ENCODE measurements at regions not wholly inside any gene's neighbourhood (a gene's known extent, or its start where the extent isn't known, plus 50 kb on each side); places are given as distances from the start of the nearest gene placed in this dataset.
A peak's percentile ranks its signal among the peaks of the same experiment; 100 is the strongest.

- no peak for TF ChIP-seq EP300 (IDR thresholded peaks at IDR 0.05)
- TF ChIP-seq CTCF (IDR thresholded peaks at IDR 0.05), result no peak
- no peak for TF ChIP-seq POLR2A (IDR thresholded peaks at IDR 0.05)
- TF ChIP-seq POLR2AphosphoS5 (IDR thresholded peaks at IDR 0.05), result no peak
- Histone ChIP-seq H3K36me3 (no peaks in the 10 kb centered on the region), H3K27me3 (peaks cover 3% of the 10 kb centered on the region), H3K4me3 (no peak overlapping the region), H3K27ac (no peak overlapping the region), H3K9me3 (no peaks in the 10 kb centered on the region), H3K4me1 (no peaks in the 10 kb centered on the region)
- 73% methylated on average over 4 of the region's 4 CpGs for WGBS
- DNase-seq (ENCODE audit: low spot score in 2 of 2), result no peak
These were observed 149.9 kb downstream of the CYRIA start for GRCh38 chr2:16515696-16516095.

DNA sequence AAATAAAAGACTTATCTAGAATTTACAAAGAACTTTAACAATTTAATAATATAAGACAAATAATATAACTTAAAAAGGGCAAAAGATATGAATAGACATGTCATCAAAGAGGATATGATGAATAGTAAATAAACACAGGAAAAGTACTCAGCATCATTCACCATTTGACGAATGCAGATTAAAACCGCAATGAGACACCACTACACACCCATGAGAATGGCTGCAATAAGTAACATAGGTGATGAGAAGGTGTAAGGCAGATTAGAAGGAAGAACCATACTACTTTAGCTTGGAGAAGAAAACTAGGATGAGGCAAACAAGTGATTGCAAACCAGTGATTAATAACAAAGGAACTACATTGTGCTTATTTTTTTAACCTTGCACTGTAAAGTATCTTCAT lies 152.0 kb downstream of the CYRIA start:
- H3K4me3 ChIP-seq, result no peak overlapping the region
- no peak overlapping the region for H3K27ac ChIP-seq
- TF ChIP-seq POLR2AphosphoS5 (IDR thresholded peaks at IDR 0.05), result no peak
- TF ChIP-seq POLR2A (IDR thresholded peaks at IDR 0.05), result no peak
- no peak for TF ChIP-seq EP300 (IDR thresholded peaks at IDR 0.05)
- no peak for TF ChIP-seq CTCF (IDR thresholded peaks at IDR 0.05)
- WGBS, result 71% methylated on average over 2 of the region's 2 CpGs
- no peaks in the 10 kb centered on the region for H3K4me1 ChIP-seq
- H3K27me3 ChIP-seq, result peaks cover 17% of the 10 kb centered on the region
- H3K9me3 ChIP-seq, result no peaks in the 10 kb centered on the region
- no peaks in the 10 kb centered on the region for H3K36me3 ChIP-seq
- no peak for DNase-seq (ENCODE audit: low spot score in 2 of 2)

- no peak for DNase-seq (ENCODE audit: low spot score in 2 of 2)
- Histone ChIP-seq H3K27me3 (peaks cover 31% of the 10 kb centered on the region), H3K36me3 (no peaks in the 10 kb centered on the region), H3K9me3 (no peaks in the 10 kb centered on the region), H3K4me1 (peaks cover 9% of the 10 kb centered on the region), H3K4me3 (no peak overlapping the region), H3K27ac (no peak overlapping the region)
- 90% methylated on average over 4 of the region's 4 CpGs for WGBS
- TF ChIP-seq POLR2A (IDR thresholded peaks at IDR 0.05) (no peak), POLR2AphosphoS5 (IDR thresholded peaks at IDR 0.05) (no peak), CTCF (IDR thresholded peaks at IDR 0.05) (no peak), EP300 (IDR thresholded peaks at IDR 0.05) (no peak)
These were observed 154.6 kb downstream of the CYRIA start for GRCh38 chr2:16511041-16511440.

DNA sequence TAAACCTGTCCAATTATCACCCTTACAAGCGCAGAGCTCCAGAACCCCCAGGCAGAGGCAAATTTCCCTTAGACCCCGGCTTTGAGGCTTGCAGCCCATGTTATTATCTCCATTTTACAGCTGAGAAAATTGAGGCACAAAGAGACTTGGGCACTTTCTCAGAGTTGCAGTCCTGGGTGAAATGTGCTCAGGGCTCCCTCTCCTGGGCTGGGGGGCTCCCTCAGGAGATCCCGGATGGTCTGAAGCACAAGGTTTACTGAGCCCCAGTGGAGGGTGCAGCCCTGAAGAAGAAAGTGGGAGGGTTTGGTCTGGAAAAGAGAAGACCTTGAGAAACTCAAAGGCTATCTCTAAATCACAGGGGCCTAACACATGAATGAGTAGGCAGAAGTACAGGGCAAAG lies 156.6 kb downstream of the CYRIA start:
- TF ChIP-seq CTCF (IDR thresholded peaks at IDR 0.05) (no peak), POLR2A (IDR thresholded peaks at IDR 0.05) (no peak), EP300 (IDR thresholded peaks at IDR 0.05) (no peak), POLR2AphosphoS5 (IDR thresholded peaks at IDR 0.05) (no peak)
- no peaks in the 10 kb centered on the region for H3K9me3 ChIP-seq
- H3K4me1 ChIP-seq, result peaks cover 9% of the 10 kb centered on the region
- no peak overlapping the region for H3K4me3 ChIP-seq
- 84% methylated on average over 3 of the region's 3 CpGs for WGBS
- H3K27me3 ChIP-seq, result peaks cover 28% of the 10 kb centered on the region
- no peak for DNase-seq (ENCODE audit: low spot score in 2 of 2)
- no peaks in the 10 kb centered on the region for H3K36me3 ChIP-seq
- no peak overlapping the region for H3K27ac ChIP-seq

GRCh38 chr2:16508490-16508851 lies 157.2 kb downstream of the CYRIA start:
- H3K9me3 ChIP-seq, result no peaks in the 10 kb centered on the region
- no peaks in the 10 kb centered on the region for H3K36me3 ChIP-seq
- peaks cover 28% of the 10 kb centered on the region for H3K27me3 ChIP-seq
- no peak for DNase-seq (ENCODE audit: low spot score in 2 of 2)
- H3K27ac ChIP-seq, result no peak overlapping the region
- 51% methylated on average over 6 of the region's 12 CpGs for WGBS
- H3K4me3 ChIP-seq, result peak overlapping the region; percentile 45
- no peak for TF ChIP-seq POLR2A (IDR thresholded peaks at IDR 0.05)
- no peak for TF ChIP-seq CTCF (IDR thresholded peaks at IDR 0.05)
- TF ChIP-seq EP300 (IDR thresholded peaks at IDR 0.05), result no peak
- TF ChIP-seq POLR2AphosphoS5 (IDR thresholded peaks at IDR 0.05), result no peak
- peaks cover 9% of the 10 kb centered on the region for H3K4me1 ChIP-seq
